Mammary epithelial cell (primary cell): ENCODE measurements at regions not wholly inside any gene's neighbourhood (a gene's known extent, or its start where the extent isn't known, plus 50 kb on each side); places are given as distances from the start of the nearest gene placed in this dataset.

Experiments used
- EZH2 ChIP-seq: IDR thresholded peaks from 2 replicates; pipeline ENCODE4 v1.6.1; 2012; ENCODE audit warnings: low read length, inconsistent platforms, borderline replicate concordance
- TF ChIP-seq, protein P1 (sequence below), 2 donors: IDR thresholded peaks in 1 of 2; conservative IDR thresholded peaks in 1 of 2; 2 replicates each; pipeline ENCODE4 v1.5.1; 2011 to 2012; ENCODE audit warnings: inconsistent platforms in 2 of 2, low read length in 2 of 2, mild to moderate bottlenecking in 2 of 2, control low read depth in 1 of 2, low read depth in 1 of 2; ENCODE audit not compliant: insufficient read depth in 1 of 2; ENCODE audit errors: extremely low read depth in 1 of 2

DNA sequence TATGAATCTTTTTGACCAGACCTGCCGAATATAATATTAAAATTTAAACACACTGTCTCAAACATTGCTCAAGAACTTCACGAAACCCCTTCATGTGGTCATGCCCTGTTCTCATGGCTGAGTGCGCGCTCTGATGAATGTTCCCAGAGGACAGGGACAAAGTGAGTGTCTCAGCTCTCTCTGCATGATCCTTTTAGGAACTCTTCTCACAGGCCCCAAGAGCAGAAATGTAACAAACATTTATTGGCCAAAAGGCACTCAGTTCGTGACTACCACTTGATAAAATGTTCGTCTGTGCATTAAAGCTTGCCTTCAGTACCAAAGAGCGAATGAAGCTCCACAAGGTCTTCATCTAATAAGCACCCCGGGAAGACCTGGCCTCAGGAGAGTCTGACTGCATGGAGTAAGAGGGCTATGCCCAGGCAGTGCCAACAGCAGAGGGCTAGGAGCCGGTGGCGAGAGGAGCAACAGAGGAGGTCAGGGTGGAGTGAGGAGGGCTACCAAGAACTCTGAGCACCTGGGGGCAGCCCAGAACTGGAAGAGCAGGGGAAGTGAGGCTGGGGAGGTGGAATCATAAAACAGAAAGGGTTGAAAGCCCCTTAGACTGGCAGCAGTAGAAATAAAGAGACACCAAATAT, 171.1 kb downstream of the RHOU start:
- TF ChIP-seq, protein P1, sequence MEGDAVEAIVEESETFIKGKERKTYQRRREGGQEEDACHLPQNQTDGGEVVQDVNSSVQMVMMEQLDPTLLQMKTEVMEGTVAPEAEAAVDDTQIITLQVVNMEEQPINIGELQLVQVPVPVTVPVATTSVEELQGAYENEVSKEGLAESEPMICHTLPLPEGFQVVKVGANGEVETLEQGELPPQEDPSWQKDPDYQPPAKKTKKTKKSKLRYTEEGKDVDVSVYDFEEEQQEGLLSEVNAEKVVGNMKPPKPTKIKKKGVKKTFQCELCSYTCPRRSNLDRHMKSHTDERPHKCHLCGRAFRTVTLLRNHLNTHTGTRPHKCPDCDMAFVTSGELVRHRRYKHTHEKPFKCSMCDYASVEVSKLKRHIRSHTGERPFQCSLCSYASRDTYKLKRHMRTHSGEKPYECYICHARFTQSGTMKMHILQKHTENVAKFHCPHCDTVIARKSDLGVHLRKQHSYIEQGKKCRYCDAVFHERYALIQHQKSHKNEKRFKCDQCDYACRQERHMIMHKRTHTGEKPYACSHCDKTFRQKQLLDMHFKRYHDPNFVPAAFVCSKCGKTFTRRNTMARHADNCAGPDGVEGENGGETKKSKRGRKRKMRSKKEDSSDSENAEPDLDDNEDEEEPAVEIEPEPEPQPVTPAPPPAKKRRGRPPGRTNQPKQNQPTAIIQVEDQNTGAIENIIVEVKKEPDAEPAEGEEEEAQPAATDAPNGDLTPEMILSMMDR (conservative IDR thresholded peaks at IDR 0.05 in 1 of 2, IDR thresholded peaks at IDR 0.05 in 1 of 2; ENCODE audit: extremely low read depth in 1 of 2, insufficient read depth in 1 of 2, low read depth in 1 of 2, low read length in 2 of 2): no peak
- no peak for TF ChIP-seq EZH2
